ENCODE measurements at regions not wholly inside any gene's neighbourhood (a gene's known extent, or its start where the extent isn't known, plus 50 kb on each side); places are given as distances from the start of the nearest gene placed in this dataset.

DNA sequence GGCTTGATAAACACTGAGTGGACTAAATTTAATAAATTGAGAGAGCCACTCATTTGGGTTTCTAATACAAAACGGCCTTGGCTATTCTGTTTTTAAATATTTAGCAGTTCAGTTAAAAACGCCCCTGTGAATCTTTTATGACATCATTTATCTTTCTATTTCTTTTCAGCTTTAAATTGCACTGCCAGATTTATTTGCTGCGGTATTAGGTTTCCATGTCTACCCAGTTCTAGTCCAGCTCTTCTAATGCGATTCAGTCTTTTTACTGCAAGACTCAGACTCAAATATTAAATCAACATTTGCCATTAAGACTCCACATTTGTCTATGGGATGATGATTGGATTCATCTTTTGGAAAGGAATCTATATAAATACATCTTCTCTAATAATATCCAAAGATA, 2174.3 kb upstream of the PIK3C3 start:
- ATAC-seq (no peak), FAIRE-seq (no peak), DNase-seq (ENCODE audit: low read depth, low spot score) (no peak)
- Histone ChIP-seq H3K4me1 (ENCODE audit: control insufficient read depth, insufficient read depth, low read length) (no peaks in the 10 kb centered on the region), H3K36me3 (ENCODE audit: control insufficient read depth in 2 of 2, insufficient read depth in 2 of 2, low read length in 1 of 2) (no peaks in the 10 kb centered on the region), H3K27me3 (replicated peaks in 1 of 2; ENCODE audit: control insufficient read depth in 2 of 2, insufficient read depth in 2 of 2, low read length in 1 of 2) (no peaks in the 10 kb centered on the region), H3K4me3 (no peak overlapping the region), H2AFZ (ENCODE audit: control insufficient read depth, low read depth, low read length) (no peak overlapping the region), H3K27ac (ENCODE audit: control insufficient read depth, insufficient read depth) (no peak overlapping the region), H3K79me2 (ENCODE audit: control insufficient read depth, insufficient read depth, low read length) (no peaks in the 10 kb centered on the region), H3K9me3 (replicated peaks; ENCODE audit: control insufficient read depth, insufficient read depth, low read length) (no peaks in the 10 kb centered on the region), H3K9ac (ENCODE audit: control insufficient read depth, insufficient read depth, low read length) (no peak overlapping the region), H3K4me2 (ENCODE audit: control insufficient read depth, insufficient read depth) (no peak overlapping the region), H4K20me1 (ENCODE audit: control insufficient read depth, insufficient read depth) (no peaks in the 10 kb centered on the region)
- CTCF ChIA-PET: interaction anchor here (0.6 kb wide), 1 partner anchor 216 kb away, joined by 3 read pairs; no protein-coding TSS in a partner anchor
- intact Hi-C loops (cut with micrococcal nuclease; ENCODE audit: unreplicated experiment): no loop called here
- SMC1A ChIA-PET (ENCODE audit: uncharacterized antibody, unreplicated experiment): interaction anchor here (0.6 kb wide), 1 partner anchor 377 kb away, joined by 3 read pairs; no protein-coding TSS in a partner anchor
- TF ChIP-seq, protein P1, sequence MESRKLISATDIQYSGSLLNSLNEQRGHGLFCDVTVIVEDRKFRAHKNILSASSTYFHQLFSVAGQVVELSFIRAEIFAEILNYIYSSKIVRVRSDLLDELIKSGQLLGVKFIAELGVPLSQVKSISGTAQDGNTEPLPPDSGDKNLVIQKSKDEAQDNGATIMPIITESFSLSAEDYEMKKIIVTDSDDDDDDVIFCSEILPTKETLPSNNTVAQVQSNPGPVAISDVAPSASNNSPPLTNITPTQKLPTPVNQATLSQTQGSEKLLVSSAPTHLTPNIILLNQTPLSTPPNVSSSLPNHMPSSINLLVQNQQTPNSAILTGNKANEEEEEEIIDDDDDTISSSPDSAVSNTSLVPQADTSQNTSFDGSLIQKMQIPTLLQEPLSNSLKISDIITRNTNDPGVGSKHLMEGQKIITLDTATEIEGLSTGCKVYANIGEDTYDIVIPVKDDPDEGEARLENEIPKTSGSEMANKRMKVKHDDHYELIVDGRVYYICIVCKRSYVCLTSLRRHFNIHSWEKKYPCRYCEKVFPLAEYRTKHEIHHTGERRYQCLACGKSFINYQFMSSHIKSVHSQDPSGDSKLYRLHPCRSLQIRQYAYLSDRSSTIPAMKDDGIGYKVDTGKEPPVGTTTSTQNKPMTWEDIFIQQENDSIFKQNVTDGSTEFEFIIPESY (IDR thresholded peaks at IDR 0.05): no peak
- TF ChIP-seq, protein P2, sequence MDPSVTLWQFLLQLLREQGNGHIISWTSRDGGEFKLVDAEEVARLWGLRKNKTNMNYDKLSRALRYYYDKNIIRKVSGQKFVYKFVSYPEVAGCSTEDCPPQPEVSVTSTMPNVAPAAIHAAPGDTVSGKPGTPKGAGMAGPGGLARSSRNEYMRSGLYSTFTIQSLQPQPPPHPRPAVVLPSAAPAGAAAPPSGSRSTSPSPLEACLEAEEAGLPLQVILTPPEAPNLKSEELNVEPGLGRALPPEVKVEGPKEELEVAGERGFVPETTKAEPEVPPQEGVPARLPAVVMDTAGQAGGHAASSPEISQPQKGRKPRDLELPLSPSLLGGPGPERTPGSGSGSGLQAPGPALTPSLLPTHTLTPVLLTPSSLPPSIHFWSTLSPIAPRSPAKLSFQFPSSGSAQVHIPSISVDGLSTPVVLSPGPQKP (IDR thresholded peaks at IDR 0.05; ENCODE audit: low read depth, low read length): no peak
- TF ChIP-seq NFYB (IDR thresholded peaks at IDR 0.05; ENCODE audit: insufficient read depth, low read depth, low read length) (no peak), NR2C2 (IDR thresholded peaks at IDR 0.05; ENCODE audit: borderline replicate concordance, control insufficient read depth, insufficient read length, low read depth) (no peak), WRNIP1 (IDR thresholded peaks at IDR 0.05; ENCODE audit: borderline replicate concordance, low read depth, low read length) (no peak), BCL11A (IDR thresholded peaks at IDR 0.05; ENCODE audit: low read depth, low read length) (no peak), NBN (IDR thresholded peaks at IDR 0.05) (no peak), RAD21 (IDR thresholded peaks at IDR 0.05; ENCODE audit: insufficient read depth, low read depth, low read length) (no peak), KAT2A (conservative IDR thresholded peaks at IDR 0.05; ENCODE audit: control insufficient read depth, low read depth, low read length) (no peak), CHD2 (IDR thresholded peaks at IDR 0.05; ENCODE audit: borderline replicate concordance, low read depth, low read length) (no peak), STAT1 (conservative IDR thresholded peaks at IDR 0.05) (no peak), GATAD2B (conservative IDR thresholded peaks at IDR 0.05; ENCODE audit: low read depth) (no peak), EZH2 (IDR thresholded peaks at IDR 0.05; ENCODE audit: borderline replicate concordance, control insufficient read depth, low read depth, low read length) (no peak), JUND (IDR thresholded peaks at IDR 0.05; ENCODE audit: low read depth, low read length) (no peak), EP300 (IDR thresholded peaks at IDR 0.05; ENCODE audit: borderline replicate concordance in 1 of 2, control insufficient read depth in 1 of 2, low read depth in 2 of 2, low read length in 2 of 2) (no peak)
- TF ChIP-seq, protein P3, sequence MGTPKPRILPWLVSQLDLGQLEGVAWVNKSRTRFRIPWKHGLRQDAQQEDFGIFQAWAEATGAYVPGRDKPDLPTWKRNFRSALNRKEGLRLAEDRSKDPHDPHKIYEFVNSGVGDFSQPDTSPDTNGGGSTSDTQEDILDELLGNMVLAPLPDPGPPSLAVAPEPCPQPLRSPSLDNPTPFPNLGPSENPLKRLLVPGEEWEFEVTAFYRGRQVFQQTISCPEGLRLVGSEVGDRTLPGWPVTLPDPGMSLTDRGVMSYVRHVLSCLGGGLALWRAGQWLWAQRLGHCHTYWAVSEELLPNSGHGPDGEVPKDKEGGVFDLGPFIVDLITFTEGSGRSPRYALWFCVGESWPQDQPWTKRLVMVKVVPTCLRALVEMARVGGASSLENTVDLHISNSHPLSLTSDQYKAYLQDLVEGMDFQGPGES (IDR thresholded peaks at IDR 0.05): no peak
- TF ChIP-seq, protein P4, sequence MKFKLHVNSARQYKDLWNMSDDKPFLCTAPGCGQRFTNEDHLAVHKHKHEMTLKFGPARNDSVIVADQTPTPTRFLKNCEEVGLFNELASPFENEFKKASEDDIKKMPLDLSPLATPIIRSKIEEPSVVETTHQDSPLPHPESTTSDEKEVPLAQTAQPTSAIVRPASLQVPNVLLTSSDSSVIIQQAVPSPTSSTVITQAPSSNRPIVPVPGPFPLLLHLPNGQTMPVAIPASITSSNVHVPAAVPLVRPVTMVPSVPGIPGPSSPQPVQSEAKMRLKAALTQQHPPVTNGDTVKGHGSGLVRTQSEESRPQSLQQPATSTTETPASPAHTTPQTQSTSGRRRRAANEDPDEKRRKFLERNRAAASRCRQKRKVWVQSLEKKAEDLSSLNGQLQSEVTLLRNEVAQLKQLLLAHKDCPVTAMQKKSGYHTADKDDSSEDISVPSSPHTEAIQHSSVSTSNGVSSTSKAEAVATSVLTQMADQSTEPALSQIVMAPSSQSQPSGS (IDR thresholded peaks at IDR 0.05; ENCODE audit: low read length): no peak
- RAD21 ChIA-PET (ENCODE audit: unreplicated experiment): no interaction called here
- in situ Hi-C loops (cut with MboI): no loop called here
- WGBS (ENCODE audit: insufficient coverage, insufficient replicate concordance, low lambda C conversion rate, missing lambda C conversion rate): 29% methylated on average over 4 of the region's 4 CpGs
- BruUV-seq (replicated peaks): no TSS peak
- POLR2A ChIA-PET: no interaction called here

Measured in GM12878 (cell line).